ENCODE measurements at regions not wholly inside any gene's neighbourhood (a gene's known extent, or its start where the extent isn't known, plus 50 kb on each side); places are given as distances from the start of the nearest gene placed in this dataset.

- no peak overlapping the region for H3K27ac ChIP-seq (ENCODE audit: low read depth in 1 of 2, low read length in 2 of 2)
- no peaks in the 10 kb centered on the region for H3K4me1 ChIP-seq (ENCODE audit: control insufficient read depth in 1 of 2, insufficient read depth in 2 of 2, low read length in 2 of 2)
- no peak overlapping the region for H3K27ac Mint-ChIP-seq
- H3K36me3 ChIP-seq (replicated peaks in 1 of 2; ENCODE audit: control insufficient read depth in 1 of 2, insufficient read depth in 2 of 2, low read length in 2 of 2): no peaks in the 10 kb centered on the region
- no peak overlapping the region for H3K4me3 Mint-ChIP-seq
- no peak overlapping the region for H3K9ac ChIP-seq (ENCODE audit: insufficient read depth, low read length, poor library complexity, severe bottlenecking)
- H3K4me2 ChIP-seq (replicated peaks; ENCODE audit: extremely low read depth, low read length, poor library complexity, severe bottlenecking): no peak overlapping the region
- no peaks in the 10 kb centered on the region for H3K79me2 ChIP-seq (ENCODE audit: insufficient read depth, low read length)
- H3K4me1 Mint-ChIP-seq: no peaks in the 10 kb centered on the region
- no peak for DNase-seq
- no peaks in the 10 kb centered on the region for H3K9me3 ChIP-seq (replicated peaks in 1 of 2; ENCODE audit: control insufficient read depth in 1 of 2, insufficient read depth in 1 of 2, low read length in 2 of 2)
- intact Hi-C loops (cut with micrococcal nuclease): no loop called here
- TF ChIP-seq CTCF (IDR thresholded peaks at IDR 0.05): peak; percentile 3
- no peak overlapping the region for H2AFZ ChIP-seq (ENCODE audit: insufficient read depth, low read depth, low read length, poor library complexity, severe bottlenecking)
- H4K20me1 ChIP-seq (ENCODE audit: insufficient read depth, low read length): no peaks in the 10 kb centered on the region
- no peaks in the 10 kb centered on the region for H3K36me3 Mint-ChIP-seq
- H3K27me3 Mint-ChIP-seq (ENCODE audit: low read depth in 3 of 3): peaks cover 0 to 1% (median 0%) of the 10 kb centered on the region in 3 donors
- peaks cover 0 to 1% (median 0%) of the 10 kb centered on the region in 7 donors for H3K9me3 Mint-ChIP-seq
- H3K27me3 ChIP-seq (ENCODE audit: control insufficient read depth in 2 of 2, insufficient read depth in 2 of 2, low read length in 2 of 2): no peaks in the 10 kb centered on the region
- no peak overlapping the region for H3K4me3 ChIP-seq (replicated peaks in 1 of 3; ENCODE audit: low read depth in 2 of 3, low read length in 3 of 3)
These were observed 476.9 kb downstream of the LRIG3 start for GRCh38 chr12:58443273-58443980.

GRCh38 chr12:58443981-58444371 lies 476.3 kb downstream of the LRIG3 start:
- DNase-seq: no peak
- Histone ChIP-seq H3K4me1 (ENCODE audit: control insufficient read depth in 1 of 2, insufficient read depth in 2 of 2, low read length in 2 of 2) (no peaks in the 10 kb centered on the region), H3K4me3 (replicated peaks in 1 of 3; ENCODE audit: low read depth in 2 of 3, low read length in 3 of 3) (no peak overlapping the region), H3K27me3 (ENCODE audit: control insufficient read depth in 2 of 2, insufficient read depth in 2 of 2, low read length in 2 of 2) (no peaks in the 10 kb centered on the region), H4K20me1 (ENCODE audit: insufficient read depth, low read length) (no peaks in the 10 kb centered on the region), H2AFZ (ENCODE audit: insufficient read depth, low read depth, low read length, poor library complexity, severe bottlenecking) (no peak overlapping the region), H3K27ac (ENCODE audit: low read depth in 1 of 2, low read length in 2 of 2) (no peak overlapping the region), H3K9ac (ENCODE audit: insufficient read depth, low read length, poor library complexity, severe bottlenecking) (no peak overlapping the region), H3K36me3 (replicated peaks in 1 of 2; ENCODE audit: control insufficient read depth in 1 of 2, insufficient read depth in 2 of 2, low read length in 2 of 2) (no peaks in the 10 kb centered on the region), H3K9me3 (replicated peaks in 1 of 2; ENCODE audit: control insufficient read depth in 1 of 2, insufficient read depth in 1 of 2, low read length in 2 of 2) (no peaks in the 10 kb centered on the region), H3K4me2 (replicated peaks; ENCODE audit: extremely low read depth, low read length, poor library complexity, severe bottlenecking) (no peak overlapping the region), H3K79me2 (ENCODE audit: insufficient read depth, low read length) (no peaks in the 10 kb centered on the region)
- WGBS (ENCODE audit: insufficient coverage): 88% methylated on average over 5 of the region's 8 CpGs
- Mint-ChIP-seq H3K27me3 (ENCODE audit: low read depth in 3 of 3) (peaks cover 0 to 1% (median 0%) of the 10 kb centered on the region in 3 donors), H3K4me1 (no peaks in the 10 kb centered on the region), H3K36me3 (no peaks in the 10 kb centered on the region), H3K27ac (no peak overlapping the region), H3K9me3 (no peaks in the 10 kb centered on the region), H3K4me3 (no peak overlapping the region)
- no peak for TF ChIP-seq CTCF (IDR thresholded peaks at IDR 0.05)
- intact Hi-C loops (cut with micrococcal nuclease): no loop called here

Measured in CD14-positive monocyte (primary cell).